Testis (tissue), 2 donors: ENCODE measurements at regions not wholly inside any gene's neighbourhood (a gene's known extent, or its start where the extent isn't known, plus 50 kb on each side); places are given as distances from the start of the nearest gene placed in this dataset.

ENCODE experiments used
- DNase-seq: peaks from one replicate; pipeline ENCODE4 v3.0.0-alpha.2; 2019
- H3K27ac ChIP-seq, 2 donors: fragments of 200-600 bp; sonication (generic); one replicate each; pipeline ENCODE4 v1.5.1; 2019
- H3K27me3 ChIP-seq: fragments of 200-600 bp; sonication (generic); one replicate; pipeline ENCODE4 v1.5.1; 2019
- H3K36me3 ChIP-seq: fragments of 200-600 bp; sonication (generic); one replicate; pipeline ENCODE4 v1.5.1; 2017; ENCODE audit warnings: low read depth; ENCODE audit errors: missing control alignments
- H3K4me1 ChIP-seq: fragments of 200-600 bp; sonication (generic); one replicate; pipeline ENCODE4 v1.5.1; 2019
- H3K4me3 ChIP-seq, 2 donors: fragments of 200-600 bp; sonication (generic); one replicate each; pipeline ENCODE4 v1.5.1; 2017 to 2019
- H3K9me3 ChIP-seq: fragments of 200-600 bp; sonication (generic); one replicate; pipeline ENCODE4 v1.5.1; 2017
- POLR2A ChIP-seq: fragments of 450-650 bp; IDR thresholded peaks from one replicate; pipeline ENCODE4 v1.6.1; 2017; ENCODE audit warnings: antibody characterized with exemption, mild to moderate bottlenecking, moderate library complexity
- WGBS, 2 donors: methylation state at CpG; one replicate each; pipeline ENCODE4 v1.1.5; 2018; 5-methylcytosine and 5-hydroxymethylcytosine counted together
- intact Hi-C: fragments of 100-400 bp; cut with DNase I; formaldehyde crosslinking; loops from one replicate; pipeline ENCODE4 v1.15.1; 2023; ENCODE audit warnings: low total_unique reads
- TF ChIP-seq, protein P1 (sequence below), 3 experiments: fragments of 450-650 bp in 2 of 3; fragments of 200-600 bp in 1 of 3; sonication (generic) in 1 of 3; IDR thresholded peaks; one replicate each; pipeline ENCODE4 v1.5.1; 2016 to 2019; ENCODE audit warnings: antibody characterized with exemption in 3 of 3, mild to moderate bottlenecking in 2 of 3, moderate library complexity in 1 of 3

- intact Hi-C loops = loop anchor here (5.0 kb wide), 1 partner anchor 197 kb away; no protein-coding TSS in a partner anchor
- no peak overlapping the region for H3K4me3 ChIP-seq
- no peaks in the 10 kb centered on the region for H3K36me3 ChIP-seq
- WGBS, 2 donors = 80 to 85% methylated on average over 5 of the region's 5 CpGs
- H3K27ac ChIP-seq = no peak overlapping the region
- H3K4me1 ChIP-seq = no peaks in the 10 kb centered on the region
- no peak for DNase-seq
- TF ChIP-seq POLR2A = no peak
- TF ChIP-seq, protein P1, sequence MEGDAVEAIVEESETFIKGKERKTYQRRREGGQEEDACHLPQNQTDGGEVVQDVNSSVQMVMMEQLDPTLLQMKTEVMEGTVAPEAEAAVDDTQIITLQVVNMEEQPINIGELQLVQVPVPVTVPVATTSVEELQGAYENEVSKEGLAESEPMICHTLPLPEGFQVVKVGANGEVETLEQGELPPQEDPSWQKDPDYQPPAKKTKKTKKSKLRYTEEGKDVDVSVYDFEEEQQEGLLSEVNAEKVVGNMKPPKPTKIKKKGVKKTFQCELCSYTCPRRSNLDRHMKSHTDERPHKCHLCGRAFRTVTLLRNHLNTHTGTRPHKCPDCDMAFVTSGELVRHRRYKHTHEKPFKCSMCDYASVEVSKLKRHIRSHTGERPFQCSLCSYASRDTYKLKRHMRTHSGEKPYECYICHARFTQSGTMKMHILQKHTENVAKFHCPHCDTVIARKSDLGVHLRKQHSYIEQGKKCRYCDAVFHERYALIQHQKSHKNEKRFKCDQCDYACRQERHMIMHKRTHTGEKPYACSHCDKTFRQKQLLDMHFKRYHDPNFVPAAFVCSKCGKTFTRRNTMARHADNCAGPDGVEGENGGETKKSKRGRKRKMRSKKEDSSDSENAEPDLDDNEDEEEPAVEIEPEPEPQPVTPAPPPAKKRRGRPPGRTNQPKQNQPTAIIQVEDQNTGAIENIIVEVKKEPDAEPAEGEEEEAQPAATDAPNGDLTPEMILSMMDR (IDR thresholded peaks at IDR 0.05) = no peak
- H3K27me3 ChIP-seq = no peaks in the 10 kb centered on the region
- no peaks in the 10 kb centered on the region for H3K9me3 ChIP-seq
These were observed 95.7 kb upstream of the MAOA start for GRCh38 chrX:43560247-43560946.

- no peaks in the 10 kb centered on the region for H3K9me3 ChIP-seq
- no peaks in the 10 kb centered on the region for H3K4me1 ChIP-seq
- no peak for TF ChIP-seq POLR2A
- TF ChIP-seq, protein P1 (IDR thresholded peaks at IDR 0.05) = no peak
- DNase-seq = no peak
- H3K27me3 ChIP-seq = no peaks in the 10 kb centered on the region
- H3K4me3 ChIP-seq = no peak overlapping the region
- H3K27ac ChIP-seq = no peak overlapping the region
- WGBS, 2 donors = 67 to 90% methylated on average over 1 of the region's 1 CpG
- intact Hi-C loops = loop anchor here (5.0 kb wide), 1 partner anchor 195 kb away; no protein-coding TSS in a partner anchor
- H3K36me3 ChIP-seq = no peaks in the 10 kb centered on the region
These were observed 93.7 kb upstream of the MAOA start for GRCh38 chrX:43562372-43562771.

- H3K4me1 ChIP-seq = no peaks in the 10 kb centered on the region
- H3K27ac ChIP-seq = no peak overlapping the region
- no peaks in the 10 kb centered on the region for H3K9me3 ChIP-seq
- WGBS, 2 donors = 86 to 92% methylated on average over 2 of the region's 2 CpGs
- intact Hi-C loops = loop anchor here (5.0 kb wide), 1 partner anchor 192 kb away; no protein-coding TSS in a partner anchor
- H3K27me3 ChIP-seq = no peaks in the 10 kb centered on the region
- no peak overlapping the region for H3K4me3 ChIP-seq
- TF ChIP-seq, protein P1 (IDR thresholded peaks at IDR 0.05) = no peak
- TF ChIP-seq POLR2A = no peak
- H3K36me3 ChIP-seq = no peaks in the 10 kb centered on the region
- no peak for DNase-seq
These were observed 91.1 kb upstream of the MAOA start for GRCh38 chrX:43564953-43565352.

GRCh38 chrX:43566170-43566569 is 89.9 kb upstream of the MAOA start:
- Histone ChIP-seq H3K27me3 (no peaks in the 10 kb centered on the region), H3K36me3 (no peaks in the 10 kb centered on the region), H3K9me3 (no peaks in the 10 kb centered on the region), H3K4me1 (no peaks in the 10 kb centered on the region), H3K4me3 (no peak overlapping the region), H3K27ac (no peak overlapping the region)
- TF ChIP-seq POLR2A = no peak
- TF ChIP-seq, protein P1 (IDR thresholded peaks at IDR 0.05) = no peak
- no peak for DNase-seq
- intact Hi-C loops = no loop called here

GRCh38 chrX:43573441-43574015 is 82.6 kb upstream of the MAOA start:
- no peak for DNase-seq
- H3K27ac ChIP-seq = no peak overlapping the region
- H3K27me3 ChIP-seq = no peaks in the 10 kb centered on the region
- H3K4me1 ChIP-seq = no peaks in the 10 kb centered on the region
- H3K9me3 ChIP-seq = no peaks in the 10 kb centered on the region
- TF ChIP-seq, protein P1 (IDR thresholded peaks at IDR 0.05) = no peak
- no peak for TF ChIP-seq POLR2A
- intact Hi-C loops = no loop called here
- no peak overlapping the region for H3K4me3 ChIP-seq
- H3K36me3 ChIP-seq = no peaks in the 10 kb centered on the region
